ENCODE measurements at regions not wholly inside any gene's neighbourhood (a gene's known extent, or its start where the extent isn't known, plus 50 kb on each side); places are given as distances from the start of the nearest gene placed in this dataset.

GRCh38 chr21:27078915-27079314 lies 112.0 kb upstream of the ADAMTS5 start:
- no TSS peak for BruUV-seq (replicated peaks)
- CTCF ChIA-PET (ENCODE audit: low intra/inter-chr PET ratio) = no interaction called here

More at GRCh38 chr21:27078915-27079314, 112.0 kb upstream of the ADAMTS5 start:
- no peak for ATAC-seq
- no peak overlapping the region for H3K4me3 ChIP-seq
- no peaks in the 10 kb centered on the region for H4K20me1 ChIP-seq (replicated peaks; ENCODE audit: control insufficient read depth, insufficient read depth, low read length)
- H3K36me3 ChIP-seq (ENCODE audit: control insufficient read depth, insufficient read depth, low read length) = no peaks in the 10 kb centered on the region
- TF ChIP-seq CBX1 (IDR thresholded peaks at IDR 0.05; ENCODE audit: low read depth) (no peak), ETV1 (tag; conservative IDR thresholded peaks at IDR 0.05; ENCODE audit: low read depth) (no peak), THAP12 (CRISPR knock-in tag; IDR thresholded peaks at IDR 0.05) (no peak), ZNF445 (CRISPR knock-in tag; IDR thresholded peaks at IDR 0.05; ENCODE audit: low read depth) (no peak)
- H3K9me1 ChIP-seq (ENCODE audit: control insufficient read depth, insufficient read depth, low read length) = no peaks in the 10 kb centered on the region
- no peaks in the 10 kb centered on the region for H3K27me3 ChIP-seq (ENCODE audit: control insufficient read depth in 2 of 2, insufficient read depth in 2 of 2, low read length in 2 of 2)
- intact Hi-C loops (cut with micrococcal nuclease) (no loop called here), in situ Hi-C loops (cut with MboI) (no loop called here)
- POLR2A ChIA-PET = no interaction called here
- 3% methylated on average over 2 of the region's 4 CpGs for WGBS (ENCODE audit: insufficient coverage, low coverage, missing lambda C conversion rate)
- no peaks in the 10 kb centered on the region for H3K4me1 ChIP-seq (replicated peaks in 1 of 2; ENCODE audit: control insufficient read depth in 2 of 2, insufficient read depth in 2 of 2, low read length in 2 of 2)
- no peak overlapping the region for H3K9ac ChIP-seq (ENCODE audit: insufficient read depth in 1 of 2, low read depth in 2 of 2, low read length in 2 of 2)
- H3K79me2 ChIP-seq (ENCODE audit: control insufficient read depth, insufficient read depth, low read length) = no peaks in the 10 kb centered on the region
- no peak for DNase-seq (ENCODE audit: extremely low read depth in 1 of 4, low spot score in 3 of 4)
- no peak overlapping the region for H3K27ac ChIP-seq (ENCODE audit: extremely low read depth, low read depth, low read length)
- no peak overlapping the region for H3K4me2 ChIP-seq (ENCODE audit: insufficient read depth, low read length)
- FAIRE-seq = no peak
- H2AFZ ChIP-seq (ENCODE audit: low read depth, low read length) = no peak overlapping the region
- peaks cover 2% of the 10 kb centered on the region; the same call in 1 of the 2 replicates for H3K9me3 ChIP-seq (replicated peaks; ENCODE audit: control insufficient read depth, insufficient read depth, low read depth, low read length)
